ENCODE measurements at regions not wholly inside any gene's neighbourhood (a gene's known extent, or its start where the extent isn't known, plus 50 kb on each side); places are given as distances from the start of the nearest gene placed in this dataset.

DNA sequence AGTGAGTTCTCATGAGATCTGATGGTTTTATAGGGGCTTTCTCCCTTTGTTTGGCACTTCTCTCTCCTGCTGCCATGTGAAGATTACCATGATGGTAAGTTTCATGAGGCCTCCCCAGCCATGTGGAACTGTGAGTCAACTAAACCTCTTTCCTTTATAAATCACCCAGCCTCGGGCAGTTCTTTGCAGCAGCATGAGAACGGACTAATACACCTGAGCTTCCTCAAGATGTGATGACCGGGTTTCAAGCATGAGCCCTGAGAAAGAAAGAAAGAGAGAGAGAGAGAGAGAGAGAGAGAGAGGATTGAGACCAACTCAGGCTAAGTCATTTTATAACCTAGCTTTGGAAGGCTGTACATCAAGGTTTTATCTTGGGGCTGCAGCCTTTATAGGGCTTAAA is 167.7 kb upstream of the SERPINE2 start:
- no peak for TF ChIP-seq POLR2AphosphoS5 (IDR thresholded peaks at IDR 0.05)
- TF ChIP-seq EP300 (IDR thresholded peaks at IDR 0.05) = no peak

All from gastroesophageal sphincter (tissue), 2 donors.